ENCODE measurements at regions not wholly inside any gene's neighbourhood (a gene's known extent, or its start where the extent isn't known, plus 50 kb on each side); places are given as distances from the start of the nearest gene placed in this dataset.

DNA sequence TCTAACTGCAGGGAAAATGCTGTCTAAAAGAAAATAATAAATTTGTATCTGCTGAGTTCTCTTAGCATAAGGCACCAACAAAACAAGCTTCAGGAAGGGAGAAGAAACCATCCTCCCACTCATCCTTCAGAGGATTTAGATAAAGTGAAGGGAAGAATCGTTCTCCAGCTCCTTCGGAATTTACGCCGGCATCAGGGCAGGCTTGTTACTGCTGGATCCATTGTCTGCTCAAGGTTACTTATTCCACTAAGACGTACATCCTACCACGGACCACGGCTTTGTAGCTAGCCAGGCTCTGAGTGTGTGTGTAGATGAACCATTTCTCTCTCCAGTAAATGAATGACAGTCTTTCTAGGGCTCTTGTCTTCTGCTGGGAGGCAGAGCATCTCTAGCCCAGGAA is 60.4 kb downstream of the HAND2 start:
- TF ChIP-seq, protein P1, sequence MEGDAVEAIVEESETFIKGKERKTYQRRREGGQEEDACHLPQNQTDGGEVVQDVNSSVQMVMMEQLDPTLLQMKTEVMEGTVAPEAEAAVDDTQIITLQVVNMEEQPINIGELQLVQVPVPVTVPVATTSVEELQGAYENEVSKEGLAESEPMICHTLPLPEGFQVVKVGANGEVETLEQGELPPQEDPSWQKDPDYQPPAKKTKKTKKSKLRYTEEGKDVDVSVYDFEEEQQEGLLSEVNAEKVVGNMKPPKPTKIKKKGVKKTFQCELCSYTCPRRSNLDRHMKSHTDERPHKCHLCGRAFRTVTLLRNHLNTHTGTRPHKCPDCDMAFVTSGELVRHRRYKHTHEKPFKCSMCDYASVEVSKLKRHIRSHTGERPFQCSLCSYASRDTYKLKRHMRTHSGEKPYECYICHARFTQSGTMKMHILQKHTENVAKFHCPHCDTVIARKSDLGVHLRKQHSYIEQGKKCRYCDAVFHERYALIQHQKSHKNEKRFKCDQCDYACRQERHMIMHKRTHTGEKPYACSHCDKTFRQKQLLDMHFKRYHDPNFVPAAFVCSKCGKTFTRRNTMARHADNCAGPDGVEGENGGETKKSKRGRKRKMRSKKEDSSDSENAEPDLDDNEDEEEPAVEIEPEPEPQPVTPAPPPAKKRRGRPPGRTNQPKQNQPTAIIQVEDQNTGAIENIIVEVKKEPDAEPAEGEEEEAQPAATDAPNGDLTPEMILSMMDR (conservative IDR thresholded peaks at IDR 0.05; ENCODE audit: low read length) = no peak
- no peak for TF ChIP-seq EZH2phosphoT487 (IDR thresholded peaks at IDR 0.05; ENCODE audit: borderline replicate concordance, low read depth, low read length)

Data from OCI-LY7 (cell line).